ENCODE measurements at regions not wholly inside any gene's neighbourhood (a gene's known extent, or its start where the extent isn't known, plus 50 kb on each side); places are given as distances from the start of the nearest gene placed in this dataset.

GRCh38 chr2:195117011-195117410 lies 540.0 kb upstream of the SLC39A10 start:
- H3K9me3 ChIP-seq: peaks cover 0 to 3% of the 10 kb centered on the region in 2 donors
- intact Hi-C loops (cut with DNase I): no loop called here
- no peak overlapping the region for H3K27ac ChIP-seq
- DNase-seq: no peak
- no peak overlapping the region for H3K4me3 ChIP-seq
- H3K36me3 ChIP-seq: no peaks in the 10 kb centered on the region
- TF ChIP-seq CTCF (IDR thresholded peaks at IDR 0.05): no peak
- ATAC-seq: no peak
- no peaks in the 10 kb centered on the region for H3K27me3 ChIP-seq
- H3K4me1 ChIP-seq: no peaks in the 10 kb centered on the region

GRCh38 chr2:195115738-195116137 lies 541.3 kb upstream of the SLC39A10 start:
- ATAC-seq: no peak
- no peak for DNase-seq
- no peak overlapping the region for H3K27ac ChIP-seq
- H3K4me3 ChIP-seq: no peak overlapping the region
- TF ChIP-seq CTCF (IDR thresholded peaks at IDR 0.05): no peak
- no peaks in the 10 kb centered on the region for H3K4me1 ChIP-seq
- no peaks in the 10 kb centered on the region for H3K36me3 ChIP-seq
- H3K9me3 ChIP-seq: peaks cover 0 to 3% of the 10 kb centered on the region in 2 donors
- intact Hi-C loops (cut with DNase I): no loop called here
- no peaks in the 10 kb centered on the region for H3K27me3 ChIP-seq

GRCh38 chr2:195108182-195108581 lies 548.8 kb upstream of the SLC39A10 start:
- ATAC-seq (no peak), DNase-seq (no peak)
- Histone ChIP-seq H3K27ac (no peak overlapping the region), H3K4me1 (no peaks in the 10 kb centered on the region), H3K27me3 (no peaks in the 10 kb centered on the region), H3K9me3 (peaks cover 0 to under 1% of the 10 kb centered on the region in 2 donors), H3K4me3 (no peak overlapping the region), H3K36me3 (no peaks in the 10 kb centered on the region)
- intact Hi-C loops (cut with DNase I): no loop called here
- TF ChIP-seq CTCF (IDR thresholded peaks at IDR 0.05): no peak

GRCh38 chr2:195106681-195107380 lies 550.2 kb upstream of the SLC39A10 start:
- ATAC-seq (no peak), DNase-seq (no peak)
- Histone ChIP-seq H3K27me3 (no peaks in the 10 kb centered on the region), H3K27ac (no peak overlapping the region), H3K4me1 (no peaks in the 10 kb centered on the region), H3K4me3 (no peak overlapping the region), H3K36me3 (no peaks in the 10 kb centered on the region), H3K9me3 (no peaks in the 10 kb centered on the region)
- intact Hi-C loops (cut with DNase I): no loop called here
- no peak for TF ChIP-seq CTCF (IDR thresholded peaks at IDR 0.05)

- TF ChIP-seq CTCF (IDR thresholded peaks at IDR 0.05): no peak
- Histone ChIP-seq H3K27ac (no peak overlapping the region), H3K4me1 (no peaks in the 10 kb centered on the region), H3K27me3 (no peaks in the 10 kb centered on the region), H3K4me3 (no peak overlapping the region), H3K36me3 (no peaks in the 10 kb centered on the region), H3K9me3 (no peaks in the 10 kb centered on the region)
- ATAC-seq (no peak), DNase-seq (no peak)
- intact Hi-C loops (cut with DNase I): no loop called here
These were observed 551.4 kb upstream of the SLC39A10 start for GRCh38 chr2:195105581-195105980.

Measured in left lung (tissue), 4 donors.